ENCODE measurements at regions not wholly inside any gene's neighbourhood (a gene's known extent, or its start where the extent isn't known, plus 50 kb on each side); places are given as distances from the start of the nearest gene placed in this dataset.

GRCh38 chr5:159439002-159439401, 108.7 kb upstream of the IL12B start:
- TF ChIP-seq REST (IDR thresholded peaks at IDR 0.05; ENCODE audit: insufficient read depth in 1 of 2, low read depth in 2 of 2, low read length in 2 of 2) (no peak), POLR2AphosphoS5 (IDR thresholded peaks at IDR 0.05; ENCODE audit: low read depth, low read length) (no peak), SIN3A (IDR thresholded peaks at IDR 0.05; ENCODE audit: borderline replicate concordance, insufficient read depth, low read length) (no peak)
